Stimulated activated naive CD4-positive, alpha-beta T cell (primary cell): ENCODE measurements at regions not wholly inside any gene's neighbourhood (a gene's known extent, or its start where the extent isn't known, plus 50 kb on each side); places are given as distances from the start of the nearest gene placed in this dataset.

Source experiments
- DNase-seq, 6 experiments: peaks; one replicate each; lab custom pipeline; 2025; lab: John Stamatoyannopoulos, UW

- no peak for DNase-seq
Observed at GRCh38 chr6:139812939-139813338, 438.5 kb upstream of the CITED2 start.

GRCh38 chr6:139801571-139802321 lies 427.3 kb upstream of the CITED2 start:
- DNase-seq = no peak

DNA sequence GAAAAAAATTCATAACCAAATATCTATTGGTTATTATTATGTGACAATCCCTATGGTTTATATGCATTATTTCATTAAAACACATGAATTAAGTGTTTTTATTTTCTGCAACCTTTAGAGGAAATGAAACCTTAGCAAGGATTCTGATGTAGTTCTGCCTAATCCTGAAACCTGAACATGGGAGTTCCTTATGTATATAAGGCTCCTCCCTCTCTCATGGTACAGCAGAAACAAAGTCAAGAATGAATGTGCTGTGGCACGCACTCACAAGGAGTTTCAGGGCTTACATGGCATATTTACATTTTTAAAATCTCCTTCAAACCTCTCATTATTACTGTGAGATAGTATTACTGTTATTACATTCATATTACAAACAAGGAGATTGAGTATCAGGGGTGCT lies 426.4 kb upstream of the CITED2 start:
- DNase-seq = no peak

DNA sequence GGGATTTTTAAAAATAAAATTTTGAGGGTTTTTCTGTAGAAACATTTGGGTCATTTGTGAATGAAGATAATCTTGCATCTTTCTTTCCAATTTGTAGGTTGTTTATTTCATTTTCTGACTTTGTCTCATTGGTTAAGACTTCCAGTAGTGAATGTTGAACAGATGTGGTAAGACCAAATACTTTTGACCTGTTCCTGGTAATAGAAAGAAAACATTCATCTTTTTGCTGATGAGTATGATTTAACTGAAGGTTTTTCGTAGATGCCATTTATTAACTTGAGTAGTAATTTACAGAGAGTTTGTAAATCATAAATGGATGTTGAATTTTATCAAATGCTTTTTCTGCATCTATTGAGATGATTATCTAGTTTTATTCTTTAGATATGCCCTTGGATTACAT lies 416.1 kb upstream of the CITED2 start:
- no peak for DNase-seq

GRCh38 chr6:139784222-139784769 lies 409.8 kb upstream of the CITED2 start:
- no peak for DNase-seq

- no peak for DNase-seq
Observed at GRCh38 chr6:139779988-139780774, 405.7 kb upstream of the CITED2 start.

DNA sequence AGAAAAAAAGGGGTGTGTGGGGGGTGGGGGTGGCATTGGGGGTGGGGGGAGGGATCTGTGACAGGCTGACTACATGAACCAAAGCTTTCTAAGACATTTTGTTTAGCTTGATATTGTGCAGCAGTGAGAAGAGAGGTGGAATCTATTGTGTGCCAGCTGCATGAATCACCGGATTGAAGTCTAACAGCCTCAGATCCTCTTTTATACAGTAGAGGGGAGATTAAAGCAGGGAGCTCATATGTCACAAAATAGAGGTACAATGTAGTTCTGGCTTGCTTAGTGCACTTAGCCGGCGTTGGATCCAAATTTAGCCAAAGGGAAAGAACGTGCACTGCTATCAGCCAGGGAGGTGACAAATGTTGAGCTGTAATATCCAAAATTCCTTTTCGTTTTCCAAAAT lies 404.2 kb upstream of the CITED2 start:
- no peak for DNase-seq

GRCh38 chr6:139778106-139778505 lies 403.7 kb upstream of the CITED2 start:
- DNase-seq = no peak

DNA sequence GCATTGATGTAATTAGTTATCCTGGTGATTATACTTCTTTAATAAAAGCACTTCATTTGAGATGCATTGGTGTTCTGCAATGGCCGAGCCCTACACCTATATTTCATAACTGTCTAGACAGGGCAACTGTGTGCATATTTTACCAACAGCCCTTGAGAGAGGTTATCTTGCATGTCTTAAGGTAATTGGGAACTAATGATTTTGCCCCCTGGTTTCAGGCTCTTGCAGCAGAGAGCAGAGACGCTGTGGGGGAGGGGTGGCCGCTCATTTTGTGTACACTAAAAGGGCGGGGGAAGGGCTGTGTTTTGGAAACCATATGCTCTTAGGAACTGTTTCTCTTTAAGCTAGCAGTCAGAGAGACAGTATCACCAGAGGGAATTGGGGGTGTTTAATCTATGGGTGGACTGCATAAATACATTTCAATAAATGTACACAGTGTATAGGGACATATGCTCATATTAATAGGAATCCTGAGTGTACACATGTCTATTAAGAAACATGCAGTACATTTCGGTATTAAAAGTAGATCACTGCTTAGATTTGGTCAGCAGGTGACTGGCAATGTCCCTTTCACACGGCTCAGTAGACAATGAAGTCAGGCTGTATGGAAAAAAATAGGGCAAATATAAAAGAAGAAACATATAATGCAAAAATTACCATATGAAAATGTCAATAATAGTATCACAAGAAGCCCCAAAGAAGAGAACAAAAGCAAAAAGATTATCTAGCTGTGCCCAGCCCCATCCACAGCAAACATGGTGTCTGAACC lies 402.9 kb upstream of the CITED2 start:
- no peak for DNase-seq

GRCh38 chr6:139776041-139776440 lies 401.6 kb upstream of the CITED2 start:
- DNase-seq = no peak

DNA sequence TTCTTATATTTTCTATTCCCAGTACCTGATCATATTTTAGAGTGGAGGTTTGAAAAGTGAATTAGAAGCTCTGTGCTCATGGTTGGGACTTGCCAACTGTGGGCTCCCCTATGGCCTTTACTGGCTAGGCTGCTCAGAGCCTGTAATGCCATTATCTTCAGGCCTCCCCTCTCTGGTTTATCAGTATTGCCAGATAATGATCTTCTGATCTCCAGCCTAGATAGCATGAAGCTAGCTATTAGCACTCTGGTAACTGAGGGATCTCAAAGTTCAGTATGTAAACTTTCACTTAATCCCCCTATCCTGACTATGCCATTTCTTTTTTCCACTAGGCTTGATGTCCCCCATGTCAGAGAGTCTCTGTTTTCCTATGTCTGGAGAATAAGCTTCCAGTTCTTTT lies 393.7 kb upstream of the CITED2 start:
- DNase-seq = no peak

GRCh38 chr6:139766796-139767195 lies 392.3 kb upstream of the CITED2 start:
- DNase-seq = no peak

DNA sequence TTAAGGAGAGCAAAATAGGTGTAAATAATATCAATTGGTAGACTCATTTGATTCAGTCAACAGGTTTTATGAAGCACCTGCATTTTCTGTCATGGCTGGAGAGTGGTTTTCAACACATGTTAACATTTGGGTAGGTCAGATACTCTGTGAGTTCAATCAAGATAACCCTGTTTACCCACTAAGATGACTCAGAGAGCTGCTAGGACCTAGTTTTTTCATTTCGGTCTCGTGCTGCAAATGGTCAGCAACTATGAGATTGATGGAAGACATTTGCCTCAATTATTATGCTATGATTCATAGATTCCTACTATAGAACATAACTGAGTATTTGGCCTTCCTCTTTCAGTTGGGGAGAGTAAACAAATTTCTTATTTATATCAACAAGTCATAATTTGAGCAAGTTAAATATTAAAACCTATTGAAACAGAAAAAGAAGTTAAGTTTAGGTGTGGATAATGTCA lies 391.4 kb upstream of the CITED2 start:
- DNase-seq = no peak

DNA sequence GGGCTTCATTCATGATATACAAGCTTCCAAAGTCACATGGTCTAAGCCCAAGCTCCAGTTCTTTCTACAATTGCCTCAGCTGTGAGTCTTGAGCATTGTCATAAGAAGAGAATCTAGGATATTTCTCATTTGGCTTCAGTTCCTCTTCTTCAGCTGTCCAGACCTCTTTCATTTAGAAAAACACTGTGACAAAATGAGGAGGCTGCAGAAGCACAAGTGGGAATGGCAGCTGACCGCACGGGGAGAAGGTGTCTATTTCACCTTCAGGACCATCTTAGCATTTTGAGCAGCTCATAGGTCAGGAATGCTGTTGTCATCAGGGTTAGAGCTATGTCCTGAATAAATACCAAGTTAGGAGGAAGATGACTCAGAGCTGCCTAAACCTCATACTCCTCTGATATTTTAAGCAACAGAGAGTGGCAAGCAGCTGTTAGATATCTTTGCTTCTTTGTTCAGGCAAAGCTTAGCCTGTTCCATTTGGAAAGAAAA lies 390.1 kb upstream of the CITED2 start:
- DNase-seq = no peak

DNA sequence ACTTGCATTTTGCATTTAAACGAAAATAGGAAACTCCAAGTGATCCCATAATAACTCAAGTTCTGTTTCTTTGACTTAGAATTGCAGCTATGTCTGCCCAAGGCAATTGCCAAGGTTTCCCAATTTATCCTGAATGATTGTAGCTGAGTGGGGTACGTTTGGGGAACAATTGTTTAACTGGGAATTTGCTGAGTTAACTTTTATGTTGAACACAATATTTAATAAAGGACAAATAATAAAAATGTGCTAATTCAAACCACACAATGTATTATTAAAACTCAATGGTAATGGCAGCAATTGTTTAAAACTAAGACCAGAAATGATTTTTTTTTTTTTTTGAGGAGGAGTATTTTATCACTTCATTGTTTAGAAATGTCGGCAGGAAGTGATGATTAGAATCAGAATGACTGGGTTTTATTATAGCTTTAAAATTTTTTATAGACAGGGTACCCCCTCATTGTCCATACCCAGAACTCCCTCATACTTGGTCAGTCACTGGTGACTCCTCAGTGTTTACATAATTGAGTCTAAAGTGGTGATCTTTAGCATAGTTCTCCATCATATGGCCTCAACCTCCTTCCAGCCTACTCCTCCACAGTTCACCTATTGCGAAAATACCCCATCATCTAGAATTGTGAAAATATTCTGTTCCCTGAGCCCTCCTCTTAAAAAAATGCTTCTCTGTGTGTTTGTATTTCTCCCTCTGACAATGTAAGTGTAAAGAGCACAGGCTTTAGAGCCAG lies 389.2 kb upstream of the CITED2 start:
- DNase-seq = no peak

GRCh38 chr6:139762587-139763031 lies 388.2 kb upstream of the CITED2 start:
- DNase-seq = no peak

GRCh38 chr6:139760128-139760527 lies 385.7 kb upstream of the CITED2 start:
- no peak for DNase-seq

DNA sequence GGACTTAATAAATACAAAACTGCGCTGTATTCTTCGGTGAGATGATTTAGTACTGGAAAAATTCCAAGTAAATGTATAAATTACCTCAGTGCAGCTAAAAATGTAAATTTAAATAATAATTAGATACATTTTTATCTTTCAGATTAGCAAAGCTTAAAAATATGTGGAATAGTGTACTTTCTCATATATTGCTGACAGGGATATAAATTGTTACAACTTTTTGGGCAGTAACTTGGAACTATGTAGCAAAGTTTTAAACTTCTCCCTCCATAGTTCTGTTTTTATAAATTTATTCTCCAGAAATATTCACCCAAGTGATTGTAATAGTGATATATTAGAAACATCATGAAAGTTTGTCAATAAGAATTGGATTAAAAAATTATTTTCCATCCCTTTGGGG lies 384.6 kb upstream of the CITED2 start:
- DNase-seq = no peak

DNA sequence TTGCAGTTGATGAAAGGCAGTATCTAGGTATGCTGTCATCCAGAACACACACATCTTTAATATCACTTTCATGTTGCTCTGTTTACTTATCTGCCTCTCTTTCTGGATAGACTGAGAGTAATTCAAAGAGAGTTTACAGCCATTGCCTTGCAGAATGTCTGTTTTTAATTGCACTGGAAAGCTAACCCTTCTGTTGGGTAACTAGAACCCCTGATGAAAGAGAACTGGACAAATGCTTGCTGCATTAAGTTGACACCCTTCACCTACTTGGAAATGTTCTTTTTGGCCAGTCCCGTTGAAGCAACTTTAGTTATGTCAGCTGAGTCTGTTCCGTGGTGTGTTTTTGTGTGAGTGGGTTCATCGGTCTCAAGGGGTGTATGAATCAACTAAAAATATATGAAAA lies 383.8 kb upstream of the CITED2 start:
- no peak for DNase-seq

GRCh38 chr6:139757784-139758183 lies 383.3 kb upstream of the CITED2 start:
- no peak for DNase-seq

DNA sequence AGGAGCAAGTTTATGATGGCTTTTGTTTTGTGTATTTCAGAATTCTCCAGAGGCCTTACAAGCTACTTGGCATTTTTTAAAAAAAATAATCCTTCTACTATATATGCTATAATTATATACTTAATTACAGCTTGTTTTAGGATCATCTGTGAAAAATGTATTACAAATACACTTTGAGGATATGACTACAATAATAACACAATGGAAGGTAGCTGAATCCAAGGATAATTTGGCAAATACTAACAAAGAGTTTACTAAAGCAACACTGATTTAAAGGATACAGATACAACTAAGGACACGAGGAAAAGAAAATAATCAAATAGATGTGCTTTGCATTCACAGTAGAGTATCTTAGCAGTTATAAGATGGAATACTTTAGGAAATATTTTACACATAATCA lies 381.9 kb upstream of the CITED2 start:
- no peak for DNase-seq
